Right cardiac atrium (tissue), 5 donors: ENCODE measurements at regions not wholly inside any gene's neighbourhood (a gene's known extent, or its start where the extent isn't known, plus 50 kb on each side); places are given as distances from the start of the nearest gene placed in this dataset.

Experiments used
- ATAC-seq, 2 donors: fragments of 200-7000 bp; cut with Tn5 transposase; one replicate each; pipeline versions ENCODE4 v1.8.0 to v1.9.1; 2020; ENCODE audit warnings: moderate library complexity in 2 of 2, mild to moderate bottlenecking in 1 of 2
- DNase-seq, 3 donors: peaks; one replicate each; pipeline ENCODE4 v3.0.0-alpha.2; 2020
- H3K27ac ChIP-seq: one replicate; pipeline ENCODE4 v1.5.1; 2013; ENCODE audit warnings: mild to moderate bottlenecking, low read length, control low read depth, moderate library complexity
- H3K27me3 ChIP-seq: one replicate; pipeline ENCODE4 v1.6.1; 2013; ENCODE audit not compliant: control insufficient read depth, insufficient read depth
- H3K4me1 ChIP-seq: one replicate; pipeline ENCODE4 v1.6.1; 2013; ENCODE audit warnings: low read length; ENCODE audit not compliant: control insufficient read depth, insufficient read depth
- H3K4me3 ChIP-seq: one replicate; pipeline ENCODE4 v1.5.1; 2013; ENCODE audit warnings: low read length, control low read depth
- H3K9me3 ChIP-seq: one replicate; pipeline ENCODE4 v1.6.1; 2013; ENCODE audit warnings: low read length; ENCODE audit not compliant: control insufficient read depth
- WGBS: extraction: QIAGEN DNeasy Blood & Tissue Kit; methylation state at CpG from one replicate; pipeline ENCODE4 v1.1.7; 2013; 5-methylcytosine and 5-hydroxymethylcytosine counted together
- intact Hi-C, 4 donors: fragments of 100-400 bp; cut with DNase I; formaldehyde crosslinking; loops; one replicate each; pipeline versions ENCODE4 v1.11.0 to v1.14.0; 2022 to 2023
- donor health status: healthy with polysubstance abuse.
- donor health status: DM: no; HTN: yes; CAD: no.
- donor health status: DM: no; HTN: no; CAD: no.
- donor health status: DM: no; HTN: yes; CAD: no; lungs with severe emphysema.
- donor health status: DM: yes; HTN: yes; CAD: no.

- 64% methylated on average over 15 of the region's 15 CpGs for WGBS
- ATAC-seq = no peak
- Histone ChIP-seq H3K9me3 (no peaks in the 10 kb centered on the region), H3K27me3 (no peaks in the 10 kb centered on the region), H3K4me3 (no peak overlapping the region), H3K4me1 (no peaks in the 10 kb centered on the region), H3K27ac (no peak overlapping the region)
- intact Hi-C loops = no loop called here
- DNase-seq = no peak
Observed at GRCh38 chr12:97275728-97276590, 186.6 kb upstream of the RMST start.

GRCh38 chr12:97276661-97277429 is 185.8 kb upstream of the RMST start:
- no peak overlapping the region for H3K27ac ChIP-seq
- 97% methylated on average over 1 of the region's 1 CpG for WGBS
- DNase-seq (no peak), ATAC-seq (no peak)
- no peaks in the 10 kb centered on the region for H3K4me1 ChIP-seq
- no peaks in the 10 kb centered on the region for H3K27me3 ChIP-seq
- H3K4me3 ChIP-seq = no peak overlapping the region
- H3K9me3 ChIP-seq = no peaks in the 10 kb centered on the region
- intact Hi-C loops = no loop called here

GRCh38 chr12:97283297-97283696 is 179.3 kb upstream of the RMST start:
- Histone ChIP-seq H3K27me3 (no peaks in the 10 kb centered on the region), H3K9me3 (no peaks in the 10 kb centered on the region), H3K27ac (no peak overlapping the region), H3K4me3 (no peak overlapping the region), H3K4me1 (no peaks in the 10 kb centered on the region)
- intact Hi-C loops = no loop called here
- ATAC-seq (no peak), DNase-seq (no peak)
- 90% methylated on average over 8 of the region's 8 CpGs for WGBS

- Histone ChIP-seq H3K9me3 (no peaks in the 10 kb centered on the region), H3K27me3 (no peaks in the 10 kb centered on the region), H3K4me3 (no peak overlapping the region), H3K4me1 (no peaks in the 10 kb centered on the region), H3K27ac (no peak overlapping the region)
- DNase-seq (no peak), ATAC-seq (no peak)
- 65% methylated on average over 3 of the region's 3 CpGs for WGBS
- intact Hi-C loops = no loop called here
Observed at GRCh38 chr12:97288531-97288930, 174.1 kb upstream of the RMST start.

GRCh38 chr12:97292588-97292987 is 170.0 kb upstream of the RMST start:
- H3K9me3 ChIP-seq = peaks cover 3% of the 10 kb centered on the region
- no peak overlapping the region for H3K4me3 ChIP-seq
- no peaks in the 10 kb centered on the region for H3K4me1 ChIP-seq
- H3K27ac ChIP-seq = no peak overlapping the region
- ATAC-seq (no peak), DNase-seq (no peak)
- intact Hi-C loops = no loop called here
- no peaks in the 10 kb centered on the region for H3K27me3 ChIP-seq
- WGBS = 77% methylated on average over 3 of the region's 3 CpGs

GRCh38 chr12:97293541-97293940 is 169.1 kb upstream of the RMST start:
- Histone ChIP-seq H3K4me1 (no peaks in the 10 kb centered on the region), H3K4me3 (no peak overlapping the region), H3K27me3 (no peaks in the 10 kb centered on the region), H3K27ac (no peak overlapping the region), H3K9me3 (peaks cover 3% of the 10 kb centered on the region)
- 83% methylated on average over 1 of the region's 1 CpG for WGBS
- DNase-seq = no peak
- intact Hi-C loops = no loop called here
- no peak for ATAC-seq

GRCh38 chr12:97299847-97300246 is 162.8 kb upstream of the RMST start:
- ATAC-seq (no peak), DNase-seq (no peak)
- H3K27ac ChIP-seq = no peak overlapping the region
- no peak overlapping the region for H3K4me3 ChIP-seq
- H3K9me3 ChIP-seq = peaks cover 3% of the 10 kb centered on the region
- H3K4me1 ChIP-seq = no peaks in the 10 kb centered on the region
- 77% methylated on average over 5 of the region's 5 CpGs for WGBS
- H3K27me3 ChIP-seq = no peaks in the 10 kb centered on the region
- intact Hi-C loops = loop anchor here in 3 of 4 donors (10.0 kb wide), 2 partner anchors 315 to 715 kb away; no protein-coding TSS in a partner anchor

- WGBS = 88% methylated on average over 5 of the region's 5 CpGs
- DNase-seq = no peak
- Histone ChIP-seq H3K27ac (no peak overlapping the region), H3K4me3 (no peak overlapping the region), H3K27me3 (no peaks in the 10 kb centered on the region), H3K4me1 (no peaks in the 10 kb centered on the region), H3K9me3 (no peaks in the 10 kb centered on the region)
- ATAC-seq = no peak
- intact Hi-C loops = loop anchor here in 3 of 4 donors (10.0 kb wide), 2 partner anchors 316 to 716 kb away; no protein-coding TSS in a partner anchor
Observed at GRCh38 chr12:97300431-97300830, 162.2 kb upstream of the RMST start.

- Histone ChIP-seq H3K27me3 (no peaks in the 10 kb centered on the region), H3K9me3 (no peaks in the 10 kb centered on the region), H3K4me3 (no peak overlapping the region), H3K27ac (no peak overlapping the region), H3K4me1 (no peaks in the 10 kb centered on the region)
- DNase-seq = no peak
- no peak for ATAC-seq
- intact Hi-C loops = loop anchor here in 3 of 4 donors (10.0 kb wide), 2 partner anchors 316 to 716 kb away; no protein-coding TSS in a partner anchor
- WGBS = 16% methylated on average over 1 of the region's 1 CpG
Observed at GRCh38 chr12:97300891-97301290, 161.7 kb upstream of the RMST start.

- ATAC-seq = no peak
- 76% methylated on average over 3 of the region's 3 CpGs for WGBS
- Histone ChIP-seq H3K4me3 (no peak overlapping the region), H3K4me1 (no peaks in the 10 kb centered on the region), H3K27me3 (no peaks in the 10 kb centered on the region), H3K9me3 (no peaks in the 10 kb centered on the region), H3K27ac (no peak overlapping the region)
- intact Hi-C loops = loop anchor here in 3 of 4 donors (10.0 kb wide), 2 partner anchors 317 to 717 kb away; no protein-coding TSS in a partner anchor
- DNase-seq = no peak
Observed at GRCh38 chr12:97301576-97301975, 161.0 kb upstream of the RMST start.

GRCh38 chr12:97305651-97306050 is 157.0 kb upstream of the RMST start:
- 82% methylated on average over 4 of the region's 4 CpGs for WGBS
- no peak for ATAC-seq
- Histone ChIP-seq H3K9me3 (no peaks in the 10 kb centered on the region), H3K27ac (no peak overlapping the region), H3K27me3 (no peaks in the 10 kb centered on the region), H3K4me1 (no peaks in the 10 kb centered on the region), H3K4me3 (no peak overlapping the region)
- intact Hi-C loops = loop anchor here in 3 of 4 donors (5.0 to 10.0 kb wide), 3 partner anchors 318 to 721 kb away; no protein-coding TSS in a partner anchor
- DNase-seq = no peak
